MM.1S (cell line): ENCODE measurements at regions not wholly inside any gene's neighbourhood (a gene's known extent, or its start where the extent isn't known, plus 50 kb on each side); places are given as distances from the start of the nearest gene placed in this dataset.

Experiments used
- DNase-seq: peaks from one replicate; pipeline ENCODE4 v3.0.0-alpha.2; 2015
- H2AFZ ChIP-seq: fragments of 300-600 bp; sonication (generic); 2 replicates; pipeline ENCODE4 v1.6.0; 2016; ENCODE audit warnings: antibody characterized with exemption, low read length
- H3F3A ChIP-seq: fragments of 300-600 bp; sonication (generic); 2 replicates; pipeline ENCODE4 v1.6.1; 2016; ENCODE audit warnings: mild to moderate bottlenecking, antibody characterized with exemption, low read length, moderate library complexity, mixed read lengths; ENCODE audit not compliant: insufficient read depth
- H3K27ac ChIP-seq: fragments of 300-600 bp; sonication (generic); 2 replicates; pipeline ENCODE4 v1.5.1; 2016; ENCODE audit warnings: mild to moderate bottlenecking, low read length
- H3K27me3 ChIP-seq: fragments of 300-600 bp; sonication (generic); replicated peaks from 2 replicates; pipeline ENCODE4 v1.6.0; 2016; ENCODE audit warnings: low read length; ENCODE audit not compliant: insufficient read depth
- H3K36me3 ChIP-seq: fragments of 300-600 bp; sonication (generic); replicated peaks from 2 replicates; pipeline ENCODE4 v1.6.1; 2016; ENCODE audit warnings: mild to moderate bottlenecking, low read length, mixed read lengths; ENCODE audit not compliant: insufficient read depth
- H3K4me1 ChIP-seq: fragments of 300-600 bp; sonication (generic); 2 replicates; pipeline ENCODE4 v1.6.1; 2016; ENCODE audit warnings: low read length, mixed read lengths
- H3K4me2 ChIP-seq: fragments of 300-600 bp; sonication (generic); 2 replicates; pipeline ENCODE4 v1.6.0; 2016; ENCODE audit warnings: low read depth, low read length
- H3K4me3 ChIP-seq: fragments of 300-600 bp; sonication (generic); 2 replicates; pipeline ENCODE4 v1.5.1; 2016; ENCODE audit warnings: low read length, mixed read lengths
- H3K79me2 ChIP-seq: fragments of 300-600 bp; sonication (generic); 2 replicates; pipeline ENCODE4 v1.6.1; 2016; ENCODE audit warnings: mixed run types, low read length, mixed read lengths
- H3K9ac ChIP-seq: fragments of 300-600 bp; sonication (generic); 2 replicates; pipeline ENCODE4 v1.6.1; 2016; ENCODE audit warnings: low read length, mixed read lengths
- H3K9me2 ChIP-seq: fragments of 300-600 bp; sonication (generic); replicated peaks from 2 replicates; pipeline ENCODE4 v1.6.1; 2016; ENCODE audit warnings: mild to moderate bottlenecking, low read length, mixed read lengths; ENCODE audit not compliant: insufficient read depth
- H3K9me3 ChIP-seq: fragments of 300-600 bp; sonication (generic); replicated peaks from 2 replicates; pipeline ENCODE4 v1.6.1; 2016; ENCODE audit warnings: mild to moderate bottlenecking, low read length, mixed read lengths; ENCODE audit not compliant: insufficient read depth
- H4K20me1 ChIP-seq: fragments of 300-600 bp; sonication (generic); 2 replicates; pipeline ENCODE4 v1.6.1; 2016; ENCODE audit warnings: mild to moderate bottlenecking, low read length, moderate library complexity, mixed read lengths; ENCODE audit not compliant: insufficient read depth
- EZH2 ChIP-seq: fragments of 300-600 bp; sonication (generic); optimal IDR thresholded peaks from 2 replicates; pipeline ENCODE3; 2017; ENCODE audit warnings: low read depth, mild to moderate bottlenecking, antibody characterized with exemption, low read length, mixed read lengths
- EZH2phosphoT487 ChIP-seq: fragments of 300-600 bp; sonication (generic); IDR thresholded peaks from 2 replicates; pipeline ENCODE4 v1.6.1; 2018; ENCODE audit warnings: antibody characterized with exemption, low read length
- TF ChIP-seq, protein P1 (sequence below): fragments of 300-600 bp; sonication (generic); IDR thresholded peaks from 2 replicates; pipeline ENCODE4 v1.5.1; 2016; ENCODE audit warnings: antibody characterized with exemption, low read length, mixed read lengths

DNA sequence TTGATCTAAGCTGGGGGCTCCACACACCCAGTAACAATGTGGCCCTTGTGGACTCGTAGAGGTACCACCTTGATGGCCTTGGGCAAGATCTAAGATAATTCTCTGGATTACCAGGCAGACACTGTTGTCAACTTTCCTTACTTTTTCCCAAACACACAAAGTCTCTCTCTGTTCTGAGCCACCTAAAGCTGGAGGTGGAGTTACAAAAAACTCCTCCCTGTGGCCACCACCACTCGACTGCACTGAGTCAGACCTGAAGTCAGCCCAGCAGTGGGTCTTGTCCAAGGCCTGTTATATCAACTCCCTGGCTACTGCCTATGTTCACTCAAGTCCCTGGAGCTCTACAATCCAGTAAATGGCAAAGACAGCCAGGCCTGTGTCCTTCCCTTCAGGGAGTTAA lies 70.1 kb upstream of the TECRL start:
- Histone ChIP-seq H3K27ac (no peak overlapping the region), H2AFZ (no peak overlapping the region), H3K4me3 (no peak overlapping the region), H3K27me3 (no peaks in the 10 kb centered on the region), H3K79me2 (no peaks in the 10 kb centered on the region), H3K9ac (no peak overlapping the region), H4K20me1 (no peaks in the 10 kb centered on the region), H3K4me2 (no peak overlapping the region), H3K36me3 (no peaks in the 10 kb centered on the region), H3K9me2 (no peaks in the 10 kb centered on the region), H3K4me1 (no peaks in the 10 kb centered on the region), H3F3A (no peaks in the 10 kb centered on the region), H3K9me3 (no peaks in the 10 kb centered on the region)
- TF ChIP-seq, protein P1, sequence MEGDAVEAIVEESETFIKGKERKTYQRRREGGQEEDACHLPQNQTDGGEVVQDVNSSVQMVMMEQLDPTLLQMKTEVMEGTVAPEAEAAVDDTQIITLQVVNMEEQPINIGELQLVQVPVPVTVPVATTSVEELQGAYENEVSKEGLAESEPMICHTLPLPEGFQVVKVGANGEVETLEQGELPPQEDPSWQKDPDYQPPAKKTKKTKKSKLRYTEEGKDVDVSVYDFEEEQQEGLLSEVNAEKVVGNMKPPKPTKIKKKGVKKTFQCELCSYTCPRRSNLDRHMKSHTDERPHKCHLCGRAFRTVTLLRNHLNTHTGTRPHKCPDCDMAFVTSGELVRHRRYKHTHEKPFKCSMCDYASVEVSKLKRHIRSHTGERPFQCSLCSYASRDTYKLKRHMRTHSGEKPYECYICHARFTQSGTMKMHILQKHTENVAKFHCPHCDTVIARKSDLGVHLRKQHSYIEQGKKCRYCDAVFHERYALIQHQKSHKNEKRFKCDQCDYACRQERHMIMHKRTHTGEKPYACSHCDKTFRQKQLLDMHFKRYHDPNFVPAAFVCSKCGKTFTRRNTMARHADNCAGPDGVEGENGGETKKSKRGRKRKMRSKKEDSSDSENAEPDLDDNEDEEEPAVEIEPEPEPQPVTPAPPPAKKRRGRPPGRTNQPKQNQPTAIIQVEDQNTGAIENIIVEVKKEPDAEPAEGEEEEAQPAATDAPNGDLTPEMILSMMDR: no peak
- no peak for TF ChIP-seq EZH2phosphoT487
- TF ChIP-seq EZH2: no peak
- DNase-seq: no peak

DNA sequence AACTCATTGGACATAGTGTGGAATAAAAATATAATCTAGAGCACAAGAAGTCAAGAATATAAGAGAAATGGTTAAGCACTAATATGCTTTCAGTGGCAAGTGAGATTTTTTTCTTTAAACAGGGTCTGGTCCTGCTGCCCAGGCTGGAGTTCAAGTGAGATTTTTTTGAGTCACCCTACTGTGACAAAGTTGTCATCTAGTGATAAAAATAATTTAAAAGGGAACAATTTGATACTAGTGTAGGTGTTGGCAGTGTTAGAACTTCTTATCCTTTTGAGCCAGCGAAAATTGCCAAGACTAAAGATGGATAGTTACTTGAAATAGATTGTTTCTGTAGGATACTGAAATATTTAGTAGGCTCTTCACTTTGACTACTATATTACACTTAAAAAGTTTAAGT lies 67.9 kb upstream of the TECRL start:
- H3K79me2 ChIP-seq: no peaks in the 10 kb centered on the region
- H3K27me3 ChIP-seq: no peaks in the 10 kb centered on the region
- H2AFZ ChIP-seq: no peak overlapping the region
- H3K4me1 ChIP-seq: no peaks in the 10 kb centered on the region
- H3K36me3 ChIP-seq: no peaks in the 10 kb centered on the region
- H3K4me3 ChIP-seq: no peak overlapping the region
- DNase-seq: no peak
- H3K9me3 ChIP-seq: no peaks in the 10 kb centered on the region
- no peak overlapping the region for H3K27ac ChIP-seq
- H3K9me2 ChIP-seq: no peaks in the 10 kb centered on the region
- TF ChIP-seq, protein P1: no peak
- TF ChIP-seq EZH2 (no peak), EZH2phosphoT487 (no peak)
- H3K4me2 ChIP-seq: no peak overlapping the region
- H3F3A ChIP-seq: no peaks in the 10 kb centered on the region
- H4K20me1 ChIP-seq: no peaks in the 10 kb centered on the region
- no peak overlapping the region for H3K9ac ChIP-seq

DNA sequence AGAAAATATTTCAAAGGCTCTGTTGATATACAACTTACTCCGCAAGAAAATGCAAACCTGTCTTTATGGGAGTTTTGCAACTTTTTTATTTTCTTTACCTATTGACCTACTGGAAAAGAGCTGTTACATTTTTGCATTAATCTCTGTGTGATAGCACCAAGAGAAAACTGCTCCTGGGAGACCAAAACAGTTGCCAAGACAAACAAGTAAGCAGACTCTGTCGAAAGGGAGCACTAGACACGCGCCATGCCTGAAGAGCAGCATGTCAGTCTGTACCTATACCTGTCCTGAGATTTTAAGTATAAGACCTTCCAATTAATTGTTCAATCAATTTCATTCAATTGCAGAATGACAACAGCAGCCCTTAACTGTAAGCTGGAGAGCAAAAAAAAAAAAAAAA lies 56.0 kb upstream of the TECRL start:
- TF ChIP-seq EZH2phosphoT487: no peak
- TF ChIP-seq, protein P1: no peak
- no peak for TF ChIP-seq EZH2
- no peaks in the 10 kb centered on the region for H3K4me1 ChIP-seq
- no peak overlapping the region for H3K4me3 ChIP-seq
- H3K36me3 ChIP-seq: no peaks in the 10 kb centered on the region
- no peaks in the 10 kb centered on the region for H3K9me2 ChIP-seq
- H2AFZ ChIP-seq: no peak overlapping the region
- H3K4me2 ChIP-seq: no peak overlapping the region
- H4K20me1 ChIP-seq: no peaks in the 10 kb centered on the region
- H3K27ac ChIP-seq: no peak overlapping the region
- H3K9me3 ChIP-seq: no peaks in the 10 kb centered on the region
- no peaks in the 10 kb centered on the region for H3K79me2 ChIP-seq
- no peak for DNase-seq
- H3K27me3 ChIP-seq: no peaks in the 10 kb centered on the region
- H3F3A ChIP-seq: no peaks in the 10 kb centered on the region
- no peak overlapping the region for H3K9ac ChIP-seq
